GM12878 (cell line): ENCODE measurements at regions not wholly inside any gene's neighbourhood (a gene's known extent, or its start where the extent isn't known, plus 50 kb on each side); places are given as distances from the start of the nearest gene placed in this dataset.

Experiments
- RBBP5 ChIP-seq: fragments of 200-600 bp; sonication (generic); conservative IDR thresholded peaks from 2 replicates; pipeline ENCODE4 v1.6.1; 2016
- TF ChIP-seq, protein P1 (sequence below), 3 experiments: IDR thresholded peaks in 2 of 3; conservative IDR thresholded peaks in 1 of 3; 2 replicates each; pipeline ENCODE4 v1.5.1; 2011; ENCODE audit warnings: low read depth in 3 of 3, low read length in 3 of 3, mild to moderate bottlenecking in 3 of 3, control low read depth in 2 of 3, moderate library complexity in 2 of 3, inconsistent platforms in 1 of 3, mixed read lengths in 1 of 3; ENCODE audit not compliant: control insufficient read depth in 2 of 3, insufficient read depth in 1 of 3; ENCODE audit errors: extremely low read depth in 1 of 3

DNA sequence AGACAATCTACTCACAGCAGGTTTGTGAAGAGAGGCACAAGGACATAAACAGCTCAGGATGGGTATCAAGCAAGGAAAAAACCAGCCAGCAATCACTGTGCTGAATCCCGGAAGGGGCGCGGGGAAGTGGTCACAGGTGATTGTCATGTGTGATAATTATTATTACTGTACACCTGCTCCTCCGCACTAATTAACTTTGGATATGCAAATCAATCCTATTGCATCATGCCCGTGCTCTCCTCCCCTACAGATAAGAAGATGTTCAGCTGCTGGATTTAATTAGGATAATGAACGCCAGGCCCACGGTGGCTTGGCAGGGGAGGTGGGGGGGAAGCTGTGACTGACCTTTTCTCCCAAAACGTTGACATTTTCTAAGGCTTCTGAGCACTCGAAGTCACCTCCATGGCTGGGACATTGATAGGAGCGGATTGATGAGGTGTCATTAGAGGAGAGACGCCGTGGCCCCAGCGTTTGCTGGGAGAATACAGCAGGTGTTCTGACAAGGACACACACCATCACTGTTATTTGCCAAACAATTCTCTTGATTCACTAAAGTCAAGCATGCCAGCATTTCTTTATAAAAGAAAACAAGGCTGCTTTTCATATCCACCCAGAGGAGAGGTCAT is 160.3 kb upstream of the VRK2 start:
- TF ChIP-seq, protein P1, sequence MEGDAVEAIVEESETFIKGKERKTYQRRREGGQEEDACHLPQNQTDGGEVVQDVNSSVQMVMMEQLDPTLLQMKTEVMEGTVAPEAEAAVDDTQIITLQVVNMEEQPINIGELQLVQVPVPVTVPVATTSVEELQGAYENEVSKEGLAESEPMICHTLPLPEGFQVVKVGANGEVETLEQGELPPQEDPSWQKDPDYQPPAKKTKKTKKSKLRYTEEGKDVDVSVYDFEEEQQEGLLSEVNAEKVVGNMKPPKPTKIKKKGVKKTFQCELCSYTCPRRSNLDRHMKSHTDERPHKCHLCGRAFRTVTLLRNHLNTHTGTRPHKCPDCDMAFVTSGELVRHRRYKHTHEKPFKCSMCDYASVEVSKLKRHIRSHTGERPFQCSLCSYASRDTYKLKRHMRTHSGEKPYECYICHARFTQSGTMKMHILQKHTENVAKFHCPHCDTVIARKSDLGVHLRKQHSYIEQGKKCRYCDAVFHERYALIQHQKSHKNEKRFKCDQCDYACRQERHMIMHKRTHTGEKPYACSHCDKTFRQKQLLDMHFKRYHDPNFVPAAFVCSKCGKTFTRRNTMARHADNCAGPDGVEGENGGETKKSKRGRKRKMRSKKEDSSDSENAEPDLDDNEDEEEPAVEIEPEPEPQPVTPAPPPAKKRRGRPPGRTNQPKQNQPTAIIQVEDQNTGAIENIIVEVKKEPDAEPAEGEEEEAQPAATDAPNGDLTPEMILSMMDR (IDR thresholded peaks at IDR 0.05 in 2 of 3, conservative IDR thresholded peaks at IDR 0.05 in 1 of 3; ENCODE audit: control insufficient read depth in 2 of 3, extremely low read depth in 1 of 3, insufficient read depth in 1 of 3, low read depth in 3 of 3, low read length in 3 of 3), result no peak
- TF ChIP-seq RBBP5, result no peak
